ENCODE measurements at regions not wholly inside any gene's neighbourhood (a gene's known extent, or its start where the extent isn't known, plus 50 kb on each side); places are given as distances from the start of the nearest gene placed in this dataset.

DNA sequence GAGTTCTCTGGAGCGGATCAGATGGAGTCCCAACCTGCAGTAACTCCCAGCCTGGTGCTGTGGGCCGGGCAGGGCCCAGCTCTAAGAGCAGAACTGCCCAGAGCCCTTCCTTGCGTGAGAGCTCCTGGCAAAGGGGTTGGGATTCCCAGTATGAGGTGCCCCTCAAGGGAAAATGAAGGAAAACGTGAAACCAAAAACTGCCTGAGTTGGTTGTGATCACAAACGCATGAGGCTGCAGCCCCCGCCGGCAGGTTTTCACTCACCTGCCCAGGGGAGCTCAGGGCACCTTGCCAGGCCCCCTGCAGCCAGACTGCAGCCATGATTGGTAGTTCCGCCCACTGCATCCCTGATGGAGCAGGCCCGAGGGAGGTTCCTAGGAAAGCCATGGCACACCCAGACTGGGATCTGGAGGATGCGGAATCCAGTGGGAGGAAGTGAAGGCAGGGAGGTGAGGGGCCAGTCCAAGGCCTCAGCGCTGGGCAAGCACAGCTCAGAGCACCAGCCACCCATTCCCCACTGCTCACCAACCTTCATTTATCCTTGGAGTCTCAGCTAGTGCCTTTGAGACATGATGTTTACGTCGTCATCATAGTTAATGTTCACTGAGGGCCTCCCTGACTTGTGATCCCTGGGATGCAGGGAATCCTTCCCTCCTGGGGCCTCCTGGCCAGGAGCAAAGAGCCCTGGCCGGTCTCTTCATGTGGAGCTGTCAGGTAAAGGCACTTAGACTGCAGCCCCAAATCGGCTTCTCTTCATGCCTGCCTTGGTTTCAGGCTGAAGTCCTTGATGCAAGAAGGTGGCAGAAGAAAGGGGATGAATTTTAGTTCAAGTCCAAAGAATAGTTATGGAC is 103.2 kb downstream of the INHBB start:
- TF ChIP-seq, protein P1, sequence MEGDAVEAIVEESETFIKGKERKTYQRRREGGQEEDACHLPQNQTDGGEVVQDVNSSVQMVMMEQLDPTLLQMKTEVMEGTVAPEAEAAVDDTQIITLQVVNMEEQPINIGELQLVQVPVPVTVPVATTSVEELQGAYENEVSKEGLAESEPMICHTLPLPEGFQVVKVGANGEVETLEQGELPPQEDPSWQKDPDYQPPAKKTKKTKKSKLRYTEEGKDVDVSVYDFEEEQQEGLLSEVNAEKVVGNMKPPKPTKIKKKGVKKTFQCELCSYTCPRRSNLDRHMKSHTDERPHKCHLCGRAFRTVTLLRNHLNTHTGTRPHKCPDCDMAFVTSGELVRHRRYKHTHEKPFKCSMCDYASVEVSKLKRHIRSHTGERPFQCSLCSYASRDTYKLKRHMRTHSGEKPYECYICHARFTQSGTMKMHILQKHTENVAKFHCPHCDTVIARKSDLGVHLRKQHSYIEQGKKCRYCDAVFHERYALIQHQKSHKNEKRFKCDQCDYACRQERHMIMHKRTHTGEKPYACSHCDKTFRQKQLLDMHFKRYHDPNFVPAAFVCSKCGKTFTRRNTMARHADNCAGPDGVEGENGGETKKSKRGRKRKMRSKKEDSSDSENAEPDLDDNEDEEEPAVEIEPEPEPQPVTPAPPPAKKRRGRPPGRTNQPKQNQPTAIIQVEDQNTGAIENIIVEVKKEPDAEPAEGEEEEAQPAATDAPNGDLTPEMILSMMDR (IDR thresholded peaks at IDR 0.05): no peak

DNA sequence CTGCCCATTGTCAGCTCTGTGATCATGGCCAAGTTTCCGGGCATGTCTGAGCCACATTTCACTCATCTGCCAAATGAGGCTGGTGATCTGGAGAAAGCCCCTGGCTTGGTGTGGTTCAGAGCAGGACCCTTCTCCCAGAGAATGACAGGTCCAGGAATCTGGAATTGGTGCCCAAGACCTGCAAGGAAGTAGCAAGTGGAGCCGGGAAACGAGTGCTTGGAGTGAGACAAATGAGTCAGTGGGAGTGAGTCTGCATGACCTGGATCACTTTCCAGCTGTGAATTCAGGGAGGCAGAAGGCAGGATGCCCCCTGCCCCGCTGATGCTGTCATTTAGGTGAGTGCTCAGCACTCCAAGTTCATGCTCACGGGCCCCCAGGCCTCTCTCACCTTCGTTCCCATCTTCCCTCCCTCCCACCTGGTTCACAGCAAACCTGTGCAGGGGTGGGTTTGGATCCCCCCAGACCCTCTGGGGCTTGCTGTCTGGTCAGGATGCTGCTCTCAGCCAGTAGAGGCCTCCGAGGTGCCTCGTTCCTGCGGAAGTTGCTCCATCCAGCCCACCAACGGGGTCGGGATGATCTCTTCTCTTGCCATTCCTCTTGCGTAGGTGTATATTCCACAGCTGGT is 104.4 kb downstream of the INHBB start:
- TF ChIP-seq, protein P1 (IDR thresholded peaks at IDR 0.05): no peak

DNA sequence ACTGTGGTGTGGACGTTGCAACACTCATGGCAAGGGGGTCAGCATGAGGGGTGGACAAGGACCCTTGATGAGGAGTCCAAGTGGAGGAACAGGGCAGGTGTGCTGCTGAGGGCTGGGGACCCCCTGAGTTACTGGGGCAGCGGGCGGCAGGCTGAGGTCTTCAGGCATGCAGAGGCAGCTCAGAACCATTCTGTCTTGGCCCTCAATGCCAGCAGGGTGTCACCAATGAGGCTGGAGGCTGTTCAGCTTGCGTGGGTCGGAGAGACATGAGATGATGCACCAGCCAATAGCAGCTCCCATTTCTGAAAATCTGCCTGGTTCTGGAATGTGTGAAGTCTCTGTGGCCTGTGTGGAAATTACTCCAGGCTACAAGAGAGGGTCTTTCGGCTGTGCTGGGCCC is 105.4 kb downstream of the INHBB start:
- TF ChIP-seq, protein P1 (IDR thresholded peaks at IDR 0.05): no peak

DNA sequence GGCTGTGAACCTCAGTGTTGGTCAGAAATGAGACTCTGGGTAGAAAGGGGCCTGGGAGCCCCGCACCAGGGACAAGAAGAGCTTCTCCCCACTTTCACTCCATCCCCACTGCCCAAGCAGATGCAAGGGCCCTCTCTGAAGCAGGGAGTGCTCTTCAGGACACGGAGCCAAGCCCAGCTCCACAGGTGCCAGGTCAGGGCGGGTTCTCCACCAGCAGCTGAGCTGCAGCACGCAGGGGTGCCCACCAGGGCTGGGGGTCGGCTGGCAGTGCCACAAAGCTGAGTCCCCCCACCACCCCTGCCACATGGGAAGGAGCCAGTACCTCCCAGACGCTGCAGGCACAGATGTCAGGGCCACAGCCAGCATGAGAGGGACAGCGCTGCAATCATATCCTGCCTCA is 106.2 kb downstream of the INHBB start:
- TF ChIP-seq, protein P1 (IDR thresholded peaks at IDR 0.05): no peak

DNA sequence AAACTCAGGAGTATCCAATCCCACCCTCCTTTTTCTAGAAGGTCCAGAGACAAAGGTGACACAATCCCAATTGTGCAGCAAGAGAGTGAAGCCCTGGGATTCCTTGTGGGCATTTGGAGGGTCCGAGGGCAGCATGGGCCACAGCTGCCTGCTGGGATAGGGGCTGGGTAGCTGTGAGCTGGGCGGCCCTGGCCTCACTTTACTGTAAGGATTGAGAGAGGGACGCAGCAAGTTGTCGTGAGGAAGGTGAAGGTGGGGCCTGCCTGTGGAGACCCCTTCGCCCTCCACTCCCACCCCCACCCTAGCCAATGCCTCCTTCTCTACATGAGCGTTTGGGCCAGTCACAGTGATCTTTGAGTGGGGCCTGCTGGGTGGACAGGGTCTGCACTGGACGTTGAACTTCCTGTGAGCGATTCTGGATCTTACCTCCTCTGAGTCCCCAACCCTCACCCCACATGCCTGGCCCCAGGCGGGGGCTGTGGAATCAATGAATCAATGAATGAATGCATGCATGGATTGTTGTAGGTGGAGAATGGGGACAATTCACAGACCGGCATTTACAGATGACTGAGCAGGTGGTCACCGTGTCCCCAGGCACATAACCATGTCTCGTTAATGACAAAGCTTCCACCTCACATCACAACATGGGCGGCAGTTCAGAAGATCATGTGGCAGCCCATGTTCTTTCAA is 107.2 kb downstream of the INHBB start:
- TF ChIP-seq, protein P1 (IDR thresholded peaks at IDR 0.05): no peak

DNA sequence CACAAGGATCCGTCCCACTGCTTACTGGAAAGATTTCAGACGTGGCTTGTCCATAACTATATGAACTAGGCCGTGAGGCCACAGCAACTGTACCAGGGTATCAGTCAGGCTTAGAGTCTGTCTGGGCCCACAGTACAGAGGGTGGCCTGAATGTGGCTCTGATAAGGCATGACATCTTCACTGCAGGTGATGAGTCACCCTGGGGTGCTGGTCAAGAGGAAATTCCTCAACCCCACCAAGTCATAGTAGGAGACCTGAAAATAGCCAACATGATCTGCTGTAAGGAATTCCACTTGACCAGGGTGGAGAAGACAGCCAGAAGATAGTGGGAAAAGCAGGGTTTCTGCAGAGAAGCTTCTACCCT is 107.7 kb downstream of the INHBB start:
- TF ChIP-seq, protein P1 (IDR thresholded peaks at IDR 0.05): no peak

DNA sequence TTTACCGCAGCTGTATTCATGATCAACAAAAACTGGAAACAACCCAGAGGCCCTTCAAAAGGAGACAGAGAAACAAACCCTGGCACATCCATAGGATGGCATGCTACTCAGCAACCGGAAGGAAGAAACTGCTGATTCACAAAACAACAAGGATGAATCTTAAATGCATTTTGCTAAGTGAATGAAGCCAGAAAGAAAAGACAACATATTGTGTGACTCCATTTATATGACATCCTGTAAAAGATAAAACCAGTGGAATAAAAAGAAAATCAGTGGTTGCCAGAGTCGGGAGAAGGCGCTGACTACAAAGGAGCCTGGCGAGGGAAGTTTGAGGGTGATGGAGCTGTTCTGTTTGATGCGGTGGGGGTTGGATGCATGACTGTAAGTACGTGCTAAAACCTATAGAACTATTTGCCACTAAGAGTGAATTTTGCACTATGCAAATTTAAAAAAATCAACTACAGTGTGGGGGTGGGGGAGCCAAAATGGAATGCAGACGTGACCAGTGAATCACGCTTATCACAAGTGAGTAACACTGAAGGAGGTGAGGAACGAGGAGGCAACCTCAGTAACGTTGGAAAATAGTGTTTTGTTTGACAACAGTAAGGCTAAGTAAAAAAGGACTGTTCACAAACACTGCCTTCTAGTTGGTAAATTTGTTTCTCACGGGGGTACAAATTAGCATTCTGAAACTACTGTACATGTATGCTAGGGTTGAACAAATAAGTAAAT is 108.9 kb downstream of the INHBB start:
- TF ChIP-seq, protein P1 (IDR thresholded peaks at IDR 0.05): no peak
